NCI-H82 treated with DMSO at 0.1 percent for 48 hours (cell line): ENCODE measurements at regions not wholly inside any gene's neighbourhood (a gene's known extent, or its start where the extent isn't known, plus 50 kb on each side); places are given as distances from the start of the nearest gene placed in this dataset.

Experiments
- DNase-seq: peaks from one replicate; lab custom pipeline; 2025; ENCODE audit not compliant: unreplicated experiment; lab: John Stamatoyannopoulos, UW

DNA sequence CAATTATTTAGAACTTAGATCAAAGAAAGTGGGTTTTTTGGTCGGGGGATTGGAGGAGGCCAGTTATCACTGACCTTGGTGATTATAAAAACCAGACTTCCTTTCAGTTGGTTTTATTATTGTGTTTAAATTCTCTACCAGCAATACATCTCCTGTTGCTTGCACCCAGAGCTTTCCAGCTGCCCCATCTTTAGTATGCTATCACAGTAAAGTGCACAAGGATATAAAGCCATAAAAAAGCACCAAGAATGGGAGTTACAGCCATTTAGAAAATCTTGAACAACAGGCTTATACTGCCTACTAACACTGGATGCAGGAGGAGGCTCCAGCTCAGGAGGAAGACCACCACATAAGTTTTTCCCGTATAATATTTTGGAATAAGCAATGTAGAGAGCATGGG lies 148.7 kb upstream of the OSR1 start:
- no peak for DNase-seq

DNA sequence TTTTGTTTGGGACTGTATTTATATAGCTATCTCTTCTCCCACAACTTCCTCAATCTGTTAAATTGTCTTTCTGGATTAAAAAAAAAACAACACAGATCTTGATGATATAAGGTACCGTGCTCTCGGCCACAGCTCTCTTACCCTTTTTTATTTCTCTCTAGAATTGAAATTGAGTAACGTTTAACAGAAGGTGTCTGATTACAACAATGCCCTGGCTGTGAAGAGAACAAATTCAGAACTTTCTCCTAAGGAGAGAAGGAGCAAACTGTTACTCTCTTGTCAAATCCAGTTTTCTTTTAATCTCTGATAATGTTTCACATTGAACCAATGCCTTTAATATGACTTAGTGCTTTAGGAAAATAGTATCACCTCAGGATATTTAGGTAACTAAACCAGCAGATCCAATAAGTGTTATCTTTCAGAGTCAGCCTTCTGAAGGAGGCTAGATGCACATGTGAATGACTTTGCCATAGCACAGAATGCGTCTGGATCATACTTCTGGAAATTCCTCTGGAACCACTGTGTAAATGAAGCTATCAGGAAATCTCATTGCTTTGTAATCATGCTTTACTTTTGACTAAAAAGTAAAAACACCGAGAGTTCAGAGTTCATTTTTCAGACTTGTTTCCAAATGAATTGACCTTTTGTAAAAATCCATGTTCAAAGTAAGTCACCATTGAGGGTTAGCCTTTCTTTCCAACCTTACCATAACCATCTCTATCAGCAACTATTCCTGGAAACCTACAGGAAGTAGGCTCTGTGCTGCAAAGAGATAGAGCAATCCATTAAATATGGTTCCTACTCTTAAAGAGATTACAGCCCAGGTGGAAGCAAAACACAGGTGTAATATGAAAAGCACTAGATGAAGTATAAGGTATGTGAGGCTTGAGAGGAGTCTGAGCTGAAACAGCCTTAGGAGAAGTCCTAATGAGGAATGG lies 147.0 kb upstream of the OSR1 start:
- no peak for DNase-seq

DNA sequence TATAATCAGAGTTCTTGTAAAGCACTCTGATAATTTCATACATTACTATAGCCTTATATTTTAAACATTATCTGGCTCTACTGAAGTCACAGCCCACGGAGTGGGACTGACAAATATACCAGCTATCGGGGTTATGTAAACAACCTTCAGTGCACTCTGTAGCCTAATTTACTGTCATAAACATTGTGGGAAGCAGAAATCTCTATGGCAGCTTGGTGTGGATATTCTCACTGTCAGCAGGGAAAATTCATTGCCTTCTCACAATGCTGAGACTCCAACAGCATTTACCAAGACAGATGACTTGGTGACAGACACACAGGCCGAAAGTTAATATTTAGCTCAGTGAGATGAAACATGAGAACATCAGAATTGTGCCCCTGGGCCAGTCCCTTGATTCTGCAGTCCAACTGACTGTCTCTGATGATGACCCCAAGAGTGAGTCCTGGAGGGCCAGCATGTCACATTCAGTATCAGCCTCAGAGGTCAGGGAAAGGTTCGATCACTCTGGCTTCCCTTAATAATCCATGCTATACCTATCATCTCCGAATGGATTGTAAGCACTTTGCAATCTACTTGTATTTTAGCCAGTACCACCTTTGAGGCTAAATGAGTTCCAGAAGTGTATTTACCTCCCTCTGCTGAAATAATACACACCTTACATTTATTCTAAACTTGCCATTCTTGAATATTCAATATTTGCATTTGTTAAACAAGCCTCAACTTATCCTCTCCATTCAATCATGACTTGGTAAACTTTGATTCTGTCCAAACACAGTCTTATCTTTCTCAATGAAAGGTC lies 146.2 kb upstream of the OSR1 start:
- DNase-seq = no peak

DNA sequence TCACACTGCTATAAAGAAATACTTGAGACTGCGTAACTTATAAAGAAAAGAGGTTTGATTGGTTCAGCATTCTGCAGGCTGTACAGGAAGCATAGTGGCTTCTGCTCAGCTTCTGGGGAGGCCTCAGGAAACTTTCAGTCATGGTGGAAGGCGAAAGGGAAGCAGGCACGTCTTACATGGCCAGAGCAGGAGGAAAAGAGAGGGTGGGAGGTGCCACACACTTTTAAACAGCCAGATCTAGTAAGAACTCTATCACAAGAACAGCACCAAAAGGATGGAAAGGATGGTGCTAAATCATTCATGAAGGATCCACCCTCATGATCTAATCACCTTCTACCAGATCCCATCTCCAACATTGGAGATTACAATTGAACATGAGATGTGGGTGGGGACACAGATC lies 145.5 kb upstream of the OSR1 start:
- DNase-seq = no peak

DNA sequence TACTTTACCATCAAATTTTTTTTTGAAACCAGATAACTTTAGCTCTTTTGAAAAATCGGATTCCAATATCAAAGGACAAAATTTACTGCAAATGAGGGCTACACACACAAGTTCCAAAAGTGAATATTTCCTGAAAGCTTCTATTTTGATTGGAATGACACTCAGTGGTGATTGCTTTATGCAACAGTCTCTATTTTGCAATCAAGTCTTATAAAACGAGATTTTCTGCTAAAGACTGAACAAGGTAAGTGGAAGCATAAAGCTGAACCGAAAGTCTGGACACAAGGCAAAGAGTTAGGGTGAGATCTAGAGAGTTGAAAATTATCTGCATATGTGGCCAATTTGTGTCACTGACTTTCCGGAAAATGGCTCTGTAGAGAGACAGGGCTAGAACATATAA lies 145.0 kb upstream of the OSR1 start:
- DNase-seq = no peak

DNA sequence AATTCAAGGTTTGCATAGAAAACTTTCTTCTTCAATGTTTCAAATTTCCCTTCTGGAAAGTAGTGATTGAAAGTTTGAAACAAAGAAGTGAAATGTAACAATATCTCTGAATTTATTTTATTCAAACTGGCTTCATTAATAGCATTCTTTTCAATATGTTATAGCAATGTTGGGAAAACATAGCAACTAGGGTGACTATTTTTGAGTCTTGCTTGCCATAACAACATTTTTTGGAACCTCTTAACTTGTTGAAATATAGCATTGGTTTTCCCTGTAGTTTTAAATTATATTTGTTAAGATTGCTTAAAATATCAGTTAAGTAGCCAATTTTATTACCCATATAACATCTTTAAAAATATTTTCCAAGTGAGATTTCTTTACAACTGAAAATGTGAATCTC lies 141.7 kb upstream of the OSR1 start:
- no peak for DNase-seq

DNA sequence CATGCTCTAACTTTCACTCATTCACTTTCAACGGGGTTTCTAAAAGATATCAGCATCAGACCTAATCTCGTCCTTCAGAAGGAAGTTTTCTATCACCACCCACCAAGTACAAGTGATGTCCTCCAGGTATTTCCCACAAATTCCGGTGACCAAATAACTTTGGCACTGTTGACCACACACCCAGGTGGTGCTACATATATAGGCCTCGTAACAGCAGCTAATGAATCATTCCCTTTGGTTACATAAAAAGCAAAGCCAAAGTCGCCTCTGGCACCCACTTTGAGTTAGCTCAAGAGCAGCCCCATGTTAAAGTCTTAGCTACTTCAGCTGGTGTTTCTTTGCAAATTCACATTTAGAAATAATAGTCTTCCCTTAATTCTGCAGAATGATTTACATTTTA lies 138.2 kb upstream of the OSR1 start:
- DNase-seq = no peak

DNA sequence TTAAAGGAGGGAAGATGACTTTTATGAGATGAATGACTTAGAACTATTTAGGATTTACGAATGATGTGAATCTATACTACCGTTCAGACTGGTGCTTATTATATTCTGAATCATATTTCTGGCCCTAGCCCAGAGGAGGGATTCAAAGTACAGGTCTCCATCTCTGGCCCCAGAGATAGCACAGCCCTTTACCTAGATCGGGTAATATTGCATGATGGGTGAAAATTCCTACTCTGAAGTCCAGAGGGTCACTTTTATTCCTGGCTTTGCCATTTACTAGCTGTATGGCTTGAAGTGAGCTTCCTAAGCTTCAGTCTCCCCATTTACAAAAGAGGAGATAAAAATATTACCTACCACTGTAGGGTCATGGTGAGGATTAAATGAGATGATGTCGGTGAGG lies 135.8 kb upstream of the OSR1 start:
- no peak for DNase-seq

DNA sequence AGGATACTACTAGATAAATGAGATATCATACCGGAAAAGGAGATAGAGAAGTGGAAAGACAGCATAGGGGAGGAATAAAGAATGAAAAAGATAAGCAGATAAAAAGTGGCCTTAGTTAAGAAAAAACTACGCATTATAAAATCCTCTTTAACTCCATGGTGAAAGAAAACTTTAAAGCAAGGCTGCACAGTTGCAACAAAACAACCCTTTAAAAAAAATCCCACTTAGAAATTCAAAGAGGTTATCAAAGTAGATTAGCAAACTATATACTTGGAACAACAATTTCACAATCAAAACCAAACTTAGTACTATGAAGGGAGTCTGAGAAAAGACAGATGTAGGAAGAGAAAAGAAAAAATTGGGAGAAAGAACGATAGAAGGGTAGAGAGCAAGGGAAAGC lies 133.4 kb upstream of the OSR1 start:
- no peak for DNase-seq

DNA sequence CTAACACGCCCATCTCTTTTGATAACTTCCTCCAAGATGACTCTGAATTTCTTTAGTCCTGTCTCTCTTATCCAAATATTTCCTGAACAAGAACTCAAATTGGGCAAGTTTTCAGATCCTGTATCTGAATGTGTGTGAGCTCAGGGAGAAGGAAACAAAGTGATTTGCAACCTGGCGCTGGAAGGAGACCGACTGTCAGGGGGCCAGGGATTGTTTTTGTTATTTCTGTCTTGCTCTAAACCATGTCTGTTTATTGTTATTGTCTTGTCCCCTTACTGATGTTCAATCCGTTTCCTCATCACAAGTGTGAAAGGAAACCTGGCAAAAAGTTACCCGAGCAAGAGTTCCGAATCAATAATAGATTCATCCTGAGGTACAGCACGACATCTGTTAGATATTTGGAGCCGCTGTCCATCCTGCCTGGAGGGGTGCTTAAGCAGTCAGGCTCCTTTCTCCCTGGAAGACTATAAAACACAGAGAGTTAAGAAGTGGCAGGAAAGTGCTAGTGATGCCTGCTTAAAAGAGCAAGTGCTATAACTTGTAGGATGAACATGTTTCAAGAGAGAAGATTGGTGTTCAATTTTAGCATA lies 132.5 kb upstream of the OSR1 start:
- no peak for DNase-seq

DNA sequence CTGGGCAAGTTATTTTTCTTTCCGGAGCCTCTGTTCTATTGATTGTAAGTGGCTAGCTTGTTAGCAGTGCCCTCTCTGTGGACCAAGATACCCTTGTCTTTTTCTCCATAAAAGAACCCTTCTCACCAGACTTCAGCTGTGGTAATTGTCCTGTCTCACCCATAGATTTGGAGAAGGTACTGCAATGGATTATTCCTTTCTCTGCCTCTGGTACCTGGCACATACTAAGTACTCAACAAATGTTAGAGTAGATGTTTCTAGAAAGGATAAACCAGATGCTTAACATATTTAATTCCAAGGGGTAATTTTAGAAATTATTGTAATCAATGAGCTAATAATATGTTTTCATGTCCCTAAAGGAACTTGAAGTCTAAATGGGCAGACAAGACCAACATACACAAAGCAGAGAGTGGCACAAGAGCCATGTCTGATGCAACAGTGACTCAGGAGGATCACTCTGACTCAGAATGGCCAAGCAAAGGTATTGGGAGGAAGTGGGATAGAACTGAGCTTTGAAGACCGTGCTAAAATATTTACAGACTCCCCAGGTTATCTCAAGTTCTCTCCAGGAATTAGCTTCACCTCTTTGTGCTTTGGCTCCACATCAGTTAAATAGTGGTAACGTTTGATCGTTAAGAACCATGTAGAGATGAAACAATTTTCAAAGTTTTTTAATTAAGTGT lies 129.7 kb upstream of the OSR1 start:
- no peak for DNase-seq

DNA sequence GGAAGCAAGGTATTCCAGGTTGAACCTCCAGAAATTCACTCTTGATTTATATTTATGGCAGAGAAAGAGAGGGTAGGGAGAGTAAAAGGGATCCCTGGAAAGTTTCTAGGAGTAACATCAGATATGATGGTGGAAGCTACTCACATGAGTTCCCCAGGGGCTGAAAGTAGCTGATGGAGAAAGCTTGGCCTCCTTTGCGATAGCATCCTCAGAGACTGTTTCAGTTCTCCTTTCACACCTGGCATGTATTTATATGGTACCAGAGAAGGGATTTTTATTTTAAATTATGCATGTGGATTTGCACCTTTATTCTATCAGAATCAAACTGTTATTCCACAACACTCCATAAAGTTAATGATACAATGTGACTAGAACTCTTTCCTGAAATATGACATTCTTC lies 126.3 kb upstream of the OSR1 start:
- DNase-seq = no peak

DNA sequence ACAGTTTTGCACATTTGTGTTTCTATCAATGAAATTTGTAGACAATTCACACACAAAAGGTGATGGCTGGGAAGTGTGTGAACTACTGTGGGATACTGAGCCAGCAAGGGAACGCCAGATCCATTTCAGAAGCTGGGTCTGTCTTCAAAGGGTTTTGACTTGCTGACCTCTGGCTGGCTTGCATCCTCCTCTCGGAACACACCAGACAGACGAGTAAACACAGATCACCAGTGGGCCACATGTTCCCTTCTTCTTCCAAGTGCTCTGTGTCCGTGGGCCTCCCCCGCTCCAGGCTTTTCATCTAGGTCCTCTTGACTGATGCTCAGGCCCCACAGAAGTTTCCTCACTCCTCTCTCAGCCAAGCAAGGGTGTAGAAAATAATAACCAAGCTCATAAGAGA lies 122.2 kb upstream of the OSR1 start:
- no peak for DNase-seq

DNA sequence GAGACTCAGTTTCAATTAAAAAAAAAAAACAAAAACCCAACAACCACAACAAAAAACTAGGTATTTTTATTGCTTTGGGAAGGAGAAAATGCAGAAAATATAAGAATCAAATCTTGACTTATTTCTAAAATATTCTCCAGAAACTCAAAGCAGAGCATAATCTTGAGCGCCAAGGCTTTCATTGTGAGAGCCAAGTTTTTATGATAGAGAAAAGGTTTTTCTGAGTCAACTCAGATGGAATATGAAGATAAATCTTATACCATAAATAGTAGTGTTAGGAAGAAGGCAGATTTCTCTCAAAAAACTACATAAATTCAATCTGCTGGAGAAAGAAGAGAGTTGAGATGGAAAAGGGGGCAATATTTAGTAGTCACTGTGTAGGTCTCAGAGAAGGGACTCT lies 121.2 kb upstream of the OSR1 start:
- DNase-seq = no peak

DNA sequence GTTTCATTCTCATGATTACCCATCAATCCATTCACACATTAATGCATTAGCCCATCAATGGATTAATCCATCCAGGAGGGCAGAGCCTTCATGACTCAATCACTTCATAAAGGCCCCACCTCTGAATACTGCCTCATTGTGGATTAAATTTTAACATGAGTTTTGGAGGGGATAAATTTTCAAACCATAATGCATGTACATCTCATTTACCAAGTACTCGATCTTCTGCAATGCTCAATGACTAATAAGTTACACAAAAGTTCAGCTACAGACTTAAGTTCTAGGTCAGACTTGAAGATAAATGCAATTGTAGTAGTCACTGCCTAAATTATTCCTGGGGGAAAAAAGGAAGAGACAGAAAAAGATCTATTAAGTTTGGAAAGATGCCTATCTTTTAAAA lies 120.0 kb upstream of the OSR1 start:
- no peak for DNase-seq

DNA sequence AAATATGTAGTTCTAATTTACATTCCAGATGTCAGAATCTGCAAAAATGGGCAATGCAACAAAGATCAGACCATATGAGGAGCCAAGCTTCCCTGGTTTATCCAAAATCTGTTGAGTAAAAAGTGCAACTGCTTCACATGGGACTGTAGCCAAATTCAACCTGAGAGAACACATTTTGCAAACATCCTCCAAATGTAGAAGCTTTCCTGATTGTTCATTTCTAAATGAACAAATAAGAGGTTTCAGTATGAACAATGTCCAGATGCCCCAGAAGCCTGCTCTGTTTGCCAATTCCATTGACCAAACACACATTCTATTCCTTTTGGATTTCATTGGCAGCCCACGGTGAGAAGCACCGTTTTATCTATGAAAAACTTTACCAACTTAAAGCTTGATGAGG lies 117.9 kb upstream of the OSR1 start:
- no peak for DNase-seq

DNA sequence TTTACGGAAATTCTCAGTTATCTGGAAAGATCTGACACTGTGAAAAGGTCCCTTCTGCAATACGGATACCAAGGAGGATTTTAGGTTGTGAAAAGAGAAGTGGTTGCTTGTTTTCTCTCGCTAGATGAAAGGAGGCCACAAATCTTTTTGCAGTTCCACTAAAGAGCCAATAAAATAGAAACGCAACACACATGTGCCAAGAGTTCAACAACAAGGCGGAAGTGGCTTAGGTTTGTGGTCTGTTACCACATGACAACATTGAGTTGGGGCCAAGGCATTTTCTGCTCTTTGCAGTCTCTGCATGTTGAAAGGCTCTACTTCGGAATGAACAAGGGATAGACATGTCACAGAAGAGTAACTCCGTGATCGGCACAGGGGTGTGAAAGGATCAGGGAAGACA lies 115.7 kb upstream of the OSR1 start:
- no peak for DNase-seq

DNA sequence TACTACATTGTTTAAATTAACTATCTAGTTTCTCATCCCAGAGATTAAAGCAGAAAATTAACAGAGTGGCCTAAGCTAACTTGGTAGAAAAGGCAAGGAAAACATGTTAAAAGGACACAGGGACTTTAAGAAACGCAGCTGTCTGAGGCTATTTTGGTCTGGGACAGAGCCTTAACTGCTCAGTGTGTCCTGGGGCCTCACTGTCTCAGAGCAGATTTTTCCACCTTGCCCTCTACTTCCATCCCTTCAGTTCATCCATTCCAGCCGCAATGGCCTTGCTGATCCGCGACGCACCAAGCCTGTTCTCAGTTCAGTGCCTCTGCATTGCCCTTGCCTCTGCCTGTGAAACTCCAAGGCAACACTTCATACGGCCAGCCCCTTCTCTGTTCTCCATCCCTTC lies 114.9 kb upstream of the OSR1 start:
- no peak for DNase-seq

DNA sequence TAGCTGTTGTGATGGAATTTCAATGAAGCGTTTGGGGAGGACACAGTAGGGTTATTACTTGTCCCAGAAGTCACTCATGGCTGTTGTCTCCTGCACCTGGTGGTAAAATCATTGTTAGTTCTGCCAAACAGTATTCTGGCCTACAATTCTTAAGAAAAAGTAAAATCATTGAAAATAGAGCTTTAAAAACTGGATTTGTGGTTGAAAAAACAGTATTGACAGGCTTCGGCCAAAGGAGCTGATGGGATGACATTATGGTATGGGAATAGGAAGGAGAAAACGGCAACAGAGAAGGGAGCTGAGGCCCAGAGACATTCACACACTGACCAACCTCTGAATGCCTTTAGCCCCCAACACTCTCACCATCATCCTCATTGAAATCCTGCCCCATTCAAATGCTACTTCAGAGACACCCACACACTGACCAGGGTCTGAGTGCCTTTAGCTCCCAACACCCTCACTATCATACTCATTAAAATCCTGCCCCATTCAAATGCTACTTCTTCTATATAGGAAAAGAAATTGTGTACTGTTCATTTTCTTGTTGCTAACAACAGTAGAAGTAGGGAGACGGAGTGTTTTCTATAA lies 114.1 kb upstream of the OSR1 start:
- DNase-seq = no peak

DNA sequence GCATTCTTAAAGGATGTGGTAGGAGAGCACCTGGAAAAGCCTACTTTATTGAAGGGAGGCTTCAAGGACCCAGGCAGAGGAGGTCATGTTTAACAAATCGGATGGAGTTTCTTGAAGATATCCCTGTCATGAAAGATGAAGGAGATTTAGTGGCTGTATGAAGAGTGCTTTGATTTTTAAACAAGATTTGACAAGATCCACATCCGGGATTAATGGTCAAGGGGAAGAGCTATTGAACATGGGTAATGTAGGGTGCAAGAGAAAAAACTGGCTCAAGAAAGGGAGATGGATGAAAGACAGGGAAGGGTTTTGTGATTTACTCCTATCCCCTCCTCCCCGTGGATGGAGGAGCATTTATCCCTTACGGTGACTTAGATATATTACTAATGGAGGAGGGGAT lies 113.1 kb upstream of the OSR1 start:
- no peak for DNase-seq

DNA sequence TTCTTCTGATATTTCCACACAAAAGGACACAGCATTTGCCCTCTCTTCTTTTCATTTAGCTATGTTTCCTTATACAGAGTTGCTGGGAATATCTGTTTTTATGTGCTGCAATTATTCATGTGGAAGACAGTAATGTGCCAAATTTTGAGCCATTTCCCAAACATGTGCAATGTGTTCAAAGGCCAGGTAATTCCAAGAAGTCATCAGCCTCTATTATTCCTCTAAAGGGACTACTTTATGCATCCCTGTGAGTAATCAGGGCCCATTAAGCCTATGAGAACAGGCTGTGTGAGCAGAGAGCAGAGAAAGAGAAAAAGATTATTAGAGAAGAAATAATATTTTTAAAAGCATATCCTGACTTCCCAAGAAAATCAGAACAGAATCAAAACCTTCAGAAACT lies 107.6 kb upstream of the OSR1 start:
- DNase-seq = no peak
